ENCODE measurements at regions not wholly inside any gene's neighbourhood (a gene's known extent, or its start where the extent isn't known, plus 50 kb on each side); places are given as distances from the start of the nearest gene placed in this dataset.

GRCh38 chr21:41689289-41689583, 77.6 kb downstream of the RIPK4 start:
- DNase-seq = no peak

DNA sequence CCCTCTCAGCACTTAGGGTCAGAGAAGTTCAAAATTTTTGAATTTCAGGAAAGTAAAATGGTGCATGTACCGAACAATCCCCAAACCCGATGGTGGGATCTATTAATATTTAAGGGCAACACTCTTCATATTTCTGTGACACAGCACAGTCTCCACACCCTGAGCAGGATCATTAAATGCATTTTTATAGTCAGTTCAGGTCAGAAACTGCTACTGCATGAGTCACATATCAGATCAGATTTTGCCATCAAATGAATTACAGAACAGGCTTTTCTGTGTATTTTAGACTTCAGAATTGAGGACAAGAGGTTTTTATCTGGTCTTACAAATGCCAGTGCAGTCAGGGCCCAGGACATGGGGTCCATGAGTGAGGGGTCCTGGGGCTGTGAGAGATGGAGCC, 79.2 kb downstream of the RIPK4 start:
- no peak for DNase-seq

GRCh38 chr21:41686664-41687063, 80.2 kb downstream of the RIPK4 start:
- DNase-seq = no peak

- DNase-seq = no peak
Measured at GRCh38 chr21:41685511-41686149, 81.2 kb downstream of the RIPK4 start.

GRCh38 chr21:41684381-41685245, 82.2 kb downstream of the RIPK4 start:
- DNase-seq = no peak

DNA sequence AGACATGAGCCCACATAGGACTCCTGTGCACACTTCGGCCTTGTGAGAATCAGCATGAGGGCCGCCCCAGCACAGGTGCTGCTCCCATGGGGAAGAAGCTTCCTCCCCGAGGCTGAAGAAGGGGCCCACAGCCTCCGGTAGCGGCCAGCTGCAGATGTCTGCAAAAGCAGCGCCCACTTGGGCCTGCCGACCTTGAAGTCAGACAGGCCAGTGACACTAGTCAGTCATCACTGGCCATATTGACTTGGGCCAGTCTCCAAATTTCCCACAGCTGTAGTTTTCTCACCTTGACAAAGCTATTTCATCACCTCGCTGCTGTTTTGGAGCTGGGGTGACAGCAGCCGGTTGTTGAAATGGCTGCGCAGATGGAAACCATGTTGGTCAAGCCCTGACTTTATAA, 83.0 kb downstream of the RIPK4 start:
- no peak for DNase-seq

- no peak for DNase-seq
Measured at GRCh38 chr21:41682719-41683179, 84.1 kb downstream of the RIPK4 start.

- DNase-seq = no peak
Measured at GRCh38 chr21:41681939-41682718, 84.7 kb downstream of the RIPK4 start.

DNA sequence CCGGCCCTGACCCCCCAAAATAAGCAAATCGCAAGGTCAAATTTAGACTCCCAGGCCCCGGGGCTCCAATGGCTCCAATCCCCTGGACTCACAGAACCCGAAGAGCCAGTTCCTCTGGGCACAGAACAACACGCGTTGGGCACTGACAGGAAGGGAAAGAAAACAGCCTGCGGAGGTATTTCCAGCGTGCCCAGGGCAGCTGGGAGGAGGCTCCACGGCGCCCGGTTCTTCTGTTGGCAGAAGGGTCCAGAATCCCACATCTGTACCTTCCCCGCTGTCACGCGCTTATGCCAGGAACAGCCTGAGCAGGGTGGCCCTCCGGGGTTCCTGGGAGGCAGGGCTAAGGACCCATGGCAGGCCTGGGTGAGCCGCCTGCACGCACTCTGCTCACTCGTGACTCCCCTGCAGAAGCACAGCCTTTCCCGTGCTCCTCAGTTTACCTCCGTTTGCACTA, 85.5 kb downstream of the RIPK4 start:
- DNase-seq = no peak

DNA sequence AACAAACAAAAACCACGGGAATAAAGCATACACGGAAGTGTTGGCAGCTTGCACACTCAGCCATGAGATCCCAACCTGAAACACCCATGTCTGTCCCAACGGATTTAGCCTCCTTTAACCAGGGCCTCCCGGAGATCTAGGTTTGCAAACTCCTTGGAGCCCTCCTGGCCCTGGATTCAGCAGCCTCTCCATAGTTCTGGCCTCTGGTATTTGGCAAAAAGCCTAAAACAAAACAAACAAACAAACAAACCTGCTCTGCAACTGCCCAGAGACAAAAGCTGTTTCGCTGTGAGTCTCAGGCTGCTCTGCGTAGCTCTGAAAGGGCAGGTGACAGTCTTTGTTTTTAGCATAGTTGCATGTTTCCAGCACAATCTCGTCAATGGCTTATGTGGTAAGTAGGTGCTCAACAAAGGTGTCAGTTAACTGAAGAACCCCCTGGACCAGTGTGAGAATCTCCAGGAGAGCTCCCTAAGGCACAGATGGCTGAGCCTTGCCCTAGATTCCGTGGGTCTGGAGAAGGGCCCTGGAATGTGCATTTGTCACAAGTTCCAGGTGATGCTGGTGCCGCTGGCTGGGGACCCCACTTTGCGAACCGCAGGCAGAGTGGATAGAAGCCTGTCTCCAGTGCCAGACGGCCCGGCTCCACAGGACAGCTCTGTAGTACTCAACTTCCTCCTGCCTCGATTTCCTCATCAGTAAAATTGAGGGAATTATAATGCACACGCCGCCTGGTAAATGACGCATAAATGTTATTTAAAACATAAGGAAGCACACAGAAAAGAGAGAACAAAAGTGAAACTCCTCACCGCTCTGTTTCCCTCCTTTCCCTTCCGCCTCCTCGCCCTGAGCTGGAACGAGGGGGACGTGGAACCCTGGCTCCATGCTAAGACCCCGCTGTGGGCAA, 86.2 kb downstream of the RIPK4 start:
- DNase-seq = no peak

DNA sequence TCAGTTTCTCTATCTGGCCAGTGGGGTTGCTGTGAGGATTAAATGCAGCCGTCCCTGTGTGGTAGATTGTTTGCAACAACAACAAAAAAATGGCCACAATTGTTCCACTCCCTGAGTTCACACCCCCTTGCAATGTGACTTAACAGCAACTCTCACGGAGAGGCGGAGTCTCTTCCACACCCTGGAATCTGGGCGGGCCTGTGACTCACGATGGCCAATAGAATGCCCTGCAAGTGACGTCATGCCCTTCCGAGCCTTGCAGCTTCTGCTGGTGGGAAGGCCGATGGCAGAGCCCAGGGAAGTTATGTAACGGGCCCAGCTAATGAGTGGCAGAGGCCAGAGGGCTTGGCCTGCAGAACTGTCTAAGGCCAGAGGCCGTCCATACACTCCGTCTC, 87.9 kb downstream of the RIPK4 start:
- DNase-seq = no peak

DNA sequence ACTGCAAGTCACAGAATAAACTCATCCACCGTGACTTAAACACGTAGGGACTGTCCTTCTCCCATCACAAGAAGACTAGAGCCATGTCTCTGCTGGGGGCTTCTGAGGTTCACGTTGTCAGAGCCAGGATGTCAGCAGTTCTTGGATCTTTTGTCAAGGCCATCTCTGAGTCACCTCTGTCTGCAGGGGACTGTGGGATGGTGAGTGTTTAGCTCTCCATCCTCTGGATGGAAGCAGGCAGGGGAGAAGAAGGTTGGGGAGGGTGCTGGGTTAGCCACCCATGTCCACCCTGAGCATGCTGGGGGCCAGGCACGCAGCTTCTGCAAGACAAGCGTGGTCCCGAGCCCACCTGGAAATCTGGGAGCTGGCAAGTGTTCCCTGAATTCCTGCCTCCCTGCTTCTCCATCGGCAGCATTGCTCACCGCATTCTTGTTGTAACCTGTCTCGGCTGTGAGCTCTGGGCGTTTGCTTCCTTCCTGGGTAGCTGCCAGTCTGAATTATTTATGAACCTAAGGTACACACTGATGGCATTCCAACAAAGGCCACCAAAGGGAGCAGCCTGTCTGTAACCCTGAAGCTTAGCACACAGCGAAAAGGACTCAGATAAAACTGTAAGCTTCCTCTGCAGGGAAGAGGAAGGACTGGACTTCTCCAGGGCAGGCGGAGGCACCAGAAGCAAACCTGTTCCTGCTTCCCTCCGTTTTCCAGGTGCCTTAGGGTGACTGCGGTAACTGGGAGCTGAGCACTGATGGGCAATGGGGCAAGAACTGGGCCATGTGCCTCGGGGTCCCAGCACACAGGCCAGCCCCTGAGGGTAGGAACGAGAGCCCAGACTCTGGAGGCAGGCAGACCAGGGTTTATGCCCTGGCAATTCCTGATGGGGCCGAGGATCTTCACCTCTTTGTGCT, 88.6 kb downstream of the RIPK4 start:
- no peak for DNase-seq

DNA sequence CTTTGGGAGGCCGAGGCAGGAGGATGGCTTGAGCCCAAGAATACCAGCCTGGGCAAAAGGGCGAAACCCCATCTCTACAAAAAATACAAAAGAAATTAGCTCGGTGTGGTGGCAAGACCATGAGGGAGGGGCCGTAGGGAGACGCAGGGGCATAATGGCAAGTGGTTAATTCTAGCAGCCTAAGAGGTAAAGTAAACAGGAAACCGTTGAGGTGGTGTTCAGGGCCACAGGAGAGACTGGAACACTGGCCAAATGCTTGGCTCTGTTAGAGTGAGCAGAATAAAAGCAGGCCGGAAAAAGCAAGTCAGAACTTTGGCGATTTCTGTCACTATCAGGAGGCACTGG, 89.2 kb downstream of the RIPK4 start:
- DNase-seq = no peak

GRCh38 chr21:41676198-41676597, 90.7 kb downstream of the RIPK4 start:
- DNase-seq = no peak

DNA sequence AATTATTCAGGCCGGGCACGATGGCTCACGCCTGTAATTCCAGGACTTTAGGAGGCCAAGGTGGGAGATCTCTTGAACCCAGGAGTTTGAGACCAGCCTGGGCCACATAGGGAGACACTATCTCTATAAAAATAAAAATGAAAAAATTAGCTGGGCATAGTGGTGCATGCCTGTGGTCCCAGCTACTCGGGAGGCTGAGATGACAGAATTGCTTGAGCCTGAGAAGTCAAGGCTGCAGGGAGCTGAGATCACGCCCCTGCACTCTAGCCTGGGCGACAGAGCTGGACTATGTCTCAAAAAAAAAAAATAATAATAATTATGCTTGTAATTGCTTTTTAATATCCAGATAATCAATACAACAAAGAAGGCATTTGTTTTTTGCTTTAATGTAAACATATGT, 91.3 kb downstream of the RIPK4 start:
- no peak for DNase-seq

DNA sequence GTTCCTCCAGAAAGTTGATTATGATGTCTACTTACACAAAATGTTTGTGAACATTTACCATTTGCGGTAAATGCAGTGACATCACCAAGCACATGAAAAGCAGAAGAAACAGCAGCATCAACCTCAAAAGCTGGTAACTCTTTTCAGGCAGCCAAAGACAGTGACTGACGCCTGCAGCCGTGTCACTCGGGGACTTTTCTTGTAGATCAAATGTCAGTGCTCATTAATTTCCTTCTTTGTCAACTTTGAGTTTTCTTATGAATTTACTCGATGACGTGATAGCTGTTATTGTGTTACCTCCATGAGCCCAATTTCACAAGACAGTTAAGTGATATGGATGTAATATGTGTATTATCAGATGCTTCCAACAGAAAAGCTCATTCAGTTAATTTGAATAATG, 92.5 kb downstream of the RIPK4 start:
- DNase-seq = no peak

DNA sequence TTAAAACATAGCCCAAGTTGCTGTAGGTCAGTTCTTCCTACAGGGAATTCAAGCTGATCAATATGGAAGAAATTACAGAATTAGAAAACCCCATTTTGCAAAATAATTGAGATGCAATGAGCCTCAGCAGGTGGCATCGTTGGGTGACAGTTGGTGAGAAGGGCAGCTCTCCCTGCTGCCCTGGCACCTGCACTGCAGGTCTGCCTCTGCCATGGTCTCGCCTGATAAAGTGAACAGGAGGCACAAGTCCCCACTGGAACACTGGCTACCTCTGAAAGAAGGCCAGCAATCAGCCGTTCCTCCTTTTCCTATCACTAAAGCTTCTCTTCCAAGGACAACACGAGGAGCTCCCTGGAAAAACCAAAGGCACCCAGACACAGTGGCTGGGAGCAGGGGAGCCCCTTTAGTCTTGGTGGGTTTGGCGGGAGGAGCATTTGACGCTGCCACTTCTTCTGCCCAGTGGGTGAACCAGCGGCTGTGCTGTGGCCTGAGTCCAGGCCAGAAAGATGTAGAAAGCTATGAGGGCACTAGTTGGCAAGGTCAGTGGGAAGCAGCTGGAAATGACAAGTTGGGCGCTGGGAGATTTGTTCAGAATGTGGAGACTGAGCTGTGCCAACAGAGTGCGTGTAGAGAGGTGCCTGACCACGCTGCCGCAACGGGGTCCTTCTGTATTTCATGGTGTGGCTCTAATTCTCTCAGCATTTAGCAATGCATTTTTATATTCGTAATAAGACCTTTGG, 93.1 kb downstream of the RIPK4 start:
- no peak for DNase-seq

GRCh38 chr21:41673071-41673470, 93.8 kb downstream of the RIPK4 start:
- no peak for DNase-seq

GRCh38 chr21:41672543-41672915, 94.3 kb downstream of the RIPK4 start:
- no peak for DNase-seq

GRCh38 chr21:41671859-41672542, 94.9 kb downstream of the RIPK4 start:
- DNase-seq = no peak

All from activated CD4-positive, alpha-beta T cell treated with anti-CD3 and anti-CD28 coated beads, Interleukin-2, amount 50 U/mL, for 48 hours (primary cell).